HG02973 (cell line): ENCODE measurements at regions not wholly inside any gene's neighbourhood (a gene's known extent, or its start where the extent isn't known, plus 50 kb on each side); places are given as distances from the start of the nearest gene placed in this dataset.

ENCODE experiments used
- ATAC-seq: cut with Tn5 transposase; IDR thresholded peaks from one replicate; pipeline ENCODE4 v1.9.1; 2021; ENCODE audit warnings: moderate library complexity; ENCODE audit not compliant: unreplicated experiment

GRCh38 chr10:57249615-57250281, 888.7 kb upstream of the ZWINT start:
- no peak for ATAC-seq

- no peak for ATAC-seq
Measured at GRCh38 chr10:57247271-57247670, 886.2 kb upstream of the ZWINT start.

- no peak for ATAC-seq
Measured at GRCh38 chr10:57225920-57226319, 864.9 kb upstream of the ZWINT start.

- no peak for ATAC-seq
Measured at GRCh38 chr10:57224811-57225210, 863.8 kb upstream of the ZWINT start.

GRCh38 chr10:57222603-57223002, 861.5 kb upstream of the ZWINT start:
- no peak for ATAC-seq

GRCh38 chr10:57222129-57222528, 861.1 kb upstream of the ZWINT start:
- no peak for ATAC-seq

- no peak for ATAC-seq
Measured at GRCh38 chr10:57221674-57222073, 860.6 kb upstream of the ZWINT start.

- ATAC-seq, result no peak
Measured at GRCh38 chr10:57218382-57218781, 857.3 kb upstream of the ZWINT start.

- no peak for ATAC-seq
Measured at GRCh38 chr10:57202356-57202755, 841.3 kb upstream of the ZWINT start.

GRCh38 chr10:57188846-57189245, 827.8 kb upstream of the ZWINT start:
- ATAC-seq, result no peak

GRCh38 chr10:57186201-57186600, 825.1 kb upstream of the ZWINT start:
- ATAC-seq, result no peak

GRCh38 chr10:57169597-57169996, 808.5 kb upstream of the ZWINT start:
- ATAC-seq, result no peak

- ATAC-seq, result no peak
Measured at GRCh38 chr10:57168611-57169240, 807.7 kb upstream of the ZWINT start.

- no peak for ATAC-seq
Measured at GRCh38 chr10:57165671-57166070, 804.6 kb upstream of the ZWINT start.

- no peak for ATAC-seq
Measured at GRCh38 chr10:57162231-57162630, 801.2 kb upstream of the ZWINT start.

- no peak for ATAC-seq
Measured at GRCh38 chr10:57161157-57161556, 800.1 kb upstream of the ZWINT start.

GRCh38 chr10:57145548-57145947, 784.5 kb upstream of the ZWINT start:
- peak; percentile 75 for ATAC-seq

GRCh38 chr10:57142925-57143576, 782.0 kb upstream of the ZWINT start:
- ATAC-seq, result peak; percentile 71

- no peak for ATAC-seq
Measured at GRCh38 chr10:57141708-57142107, 780.6 kb upstream of the ZWINT start.

GRCh38 chr10:57119684-57120083, 758.6 kb upstream of the ZWINT start:
- ATAC-seq, result no peak

- ATAC-seq, result no peak
Measured at GRCh38 chr10:57113545-57113944, 752.5 kb upstream of the ZWINT start.

- ATAC-seq, result no peak
Measured at GRCh38 chr10:57102236-57102635, 741.2 kb upstream of the ZWINT start.
